HL-60 (cell line): ENCODE measurements at regions not wholly inside any gene's neighbourhood (a gene's known extent, or its start where the extent isn't known, plus 50 kb on each side); places are given as distances from the start of the nearest gene placed in this dataset.

Experiments used
- DNase-seq, 2 experiments: peaks; one replicate each; pipeline ENCODE4 v3.0.0-alpha.2; 2010 to 2020; ENCODE audit warnings: low read depth in 1 of 2, low spot score in 1 of 2
- H3K27ac ChIP-seq: fragments of 250-450 bp; sonication (Bioruptor Pico); replicated peaks from 2 replicates; pipeline ENCODE4 v1.5.1; 2020; ENCODE audit warnings: mild to moderate bottlenecking, moderate library complexity
- H3K27me3 ChIP-seq: fragments of 250-450 bp; sonication (Bioruptor Pico); 2 replicates; pipeline ENCODE4 v1.5.1; 2021; ENCODE audit warnings: mild to moderate bottlenecking, moderate library complexity; ENCODE audit not compliant: insufficient read depth, poor library complexity, severe bottlenecking
- H3K4me3 ChIP-seq: replicated peaks from 2 replicates; pipeline ENCODE4 v1.5.1; 2011; ENCODE audit warnings: mild to moderate bottlenecking, control low read depth, low read length; ENCODE audit not compliant: insufficient read depth
- CTCF ChIP-seq: IDR thresholded peaks from one replicate; pipeline ENCODE4 v1.5.1; 2011; ENCODE audit warnings: low read length, control low read depth, inconsistent platforms; ENCODE audit not compliant: insufficient read depth
- GABPA ChIP-seq: IDR thresholded peaks from 2 replicates; pipeline ENCODE4 v1.6.1; 2012; ENCODE audit warnings: low read depth
- POLR2AphosphoS5 ChIP-seq: IDR thresholded peaks from 2 replicates; pipeline ENCODE4 v1.6.1; 2012; ENCODE audit warnings: low read depth
- REST ChIP-seq: IDR thresholded peaks from 2 replicates; pipeline ENCODE4 v1.6.1; 2012; ENCODE audit warnings: low read depth; ENCODE audit not compliant: insufficient replicate concordance
- SPI1 ChIP-seq: IDR thresholded peaks from 2 replicates; pipeline ENCODE4 v1.6.1; 2012; ENCODE audit warnings: low read depth, mild to moderate bottlenecking, borderline replicate concordance

GRCh38 chr12:38977132-38977531 lies 71.7 kb upstream of the CPNE8 start:
- Histone ChIP-seq H3K27me3 (no peaks in the 10 kb centered on the region), H3K27ac (no peak overlapping the region), H3K4me3 (no peak overlapping the region)
- TF ChIP-seq CTCF (no peak), SPI1 (no peak), REST (no peak), GABPA (no peak), POLR2AphosphoS5 (no peak)
- DNase-seq: no peak

GRCh38 chr12:38969706-38970105 lies 64.3 kb upstream of the CPNE8 start:
- TF ChIP-seq SPI1 (no peak), GABPA (no peak), CTCF (no peak), POLR2AphosphoS5 (no peak), REST (no peak)
- H3K27ac ChIP-seq: no peak overlapping the region
- no peak for DNase-seq
- H3K27me3 ChIP-seq: no peaks in the 10 kb centered on the region
- no peak overlapping the region for H3K4me3 ChIP-seq

GRCh38 chr12:38961683-38962082 lies 56.3 kb upstream of the CPNE8 start:
- H3K27me3 ChIP-seq: no peaks in the 10 kb centered on the region
- TF ChIP-seq REST (no peak), CTCF (no peak), SPI1 (no peak), POLR2AphosphoS5 (no peak), GABPA (no peak)
- DNase-seq: no peak
- no peak overlapping the region for H3K27ac ChIP-seq
- H3K4me3 ChIP-seq: no peak overlapping the region
